ENCODE measurements at regions not wholly inside any gene's neighbourhood (a gene's known extent, or its start where the extent isn't known, plus 50 kb on each side); places are given as distances from the start of the nearest gene placed in this dataset.

- no peaks in the 10 kb centered on the region for H3K9me3 ChIP-seq (ENCODE audit: low read depth, low read length, poor library complexity, severe bottlenecking)
- H3K36me3 ChIP-seq (ENCODE audit: insufficient read depth, low read length, poor library complexity, severe bottlenecking), result no peaks in the 10 kb centered on the region
- no peaks in the 10 kb centered on the region for H3K27me3 ChIP-seq (replicated peaks; ENCODE audit: insufficient read depth, low read depth, low read length, poor library complexity)
- CTCF ChIA-PET, result no interaction called here
- no TSS peak for BruUV-seq (replicated peaks)
- H3K4me3 ChIP-seq (ENCODE audit: low read depth, low read length, poor library complexity, severe bottlenecking), result no peak overlapping the region
- H3K27ac ChIP-seq (ENCODE audit: low read depth, low read length, poor library complexity, severe bottlenecking), result no peak overlapping the region
- intact Hi-C loops (cut with micrococcal nuclease; ENCODE audit: unreplicated experiment), result no loop called here
- TF ChIP-seq EZH2 (IDR thresholded peaks at IDR 0.05; ENCODE audit: borderline replicate concordance, low read depth, low read length, poor library complexity, severe bottlenecking), result no peak
- TF ChIP-seq CTCF (conservative IDR thresholded peaks at IDR 0.05; ENCODE audit: low read depth, low read length), result no peak
- POLR2A ChIA-PET (ENCODE audit: low non-redundant PET), result no interaction called here
- no peak for DNase-seq (ENCODE audit: low spot score)
- peaks cover 3% of the 10 kb centered on the region for H3K4me1 ChIP-seq (ENCODE audit: insufficient read depth, low read length, poor library complexity, severe bottlenecking)
Measured at GRCh38 chr12:92237262-92237661, 91.6 kb upstream of the BTG1 start.

GRCh38 chr12:92235703-92236472, 90.2 kb upstream of the BTG1 start:
- H3K4me1 ChIP-seq (ENCODE audit: insufficient read depth, low read length, poor library complexity, severe bottlenecking), result peaks cover 3% of the 10 kb centered on the region
- DNase-seq (ENCODE audit: low spot score), result no peak
- BruUV-seq (replicated peaks), result no TSS peak
- H3K4me3 ChIP-seq (ENCODE audit: low read depth, low read length, poor library complexity, severe bottlenecking), result no peak overlapping the region
- POLR2A ChIA-PET (ENCODE audit: low non-redundant PET), result no interaction called here
- TF ChIP-seq EZH2 (IDR thresholded peaks at IDR 0.05; ENCODE audit: borderline replicate concordance, low read depth, low read length, poor library complexity, severe bottlenecking), result no peak
- TF ChIP-seq CTCF (conservative IDR thresholded peaks at IDR 0.05; ENCODE audit: low read depth, low read length), result no peak
- no peaks in the 10 kb centered on the region for H3K27me3 ChIP-seq (replicated peaks; ENCODE audit: insufficient read depth, low read depth, low read length, poor library complexity)
- intact Hi-C loops (cut with micrococcal nuclease; ENCODE audit: unreplicated experiment), result no loop called here
- CTCF ChIA-PET, result interaction anchor here (0.7 kb wide), 1 partner anchor 11 kb away, joined by 5 read pairs; no protein-coding TSS in a partner anchor
- H3K36me3 ChIP-seq (ENCODE audit: insufficient read depth, low read length, poor library complexity, severe bottlenecking), result no peaks in the 10 kb centered on the region
- no peaks in the 10 kb centered on the region for H3K9me3 ChIP-seq (ENCODE audit: low read depth, low read length, poor library complexity, severe bottlenecking)
- H3K27ac ChIP-seq (ENCODE audit: low read depth, low read length, poor library complexity, severe bottlenecking), result no peak overlapping the region

- TF ChIP-seq CTCF (conservative IDR thresholded peaks at IDR 0.05; ENCODE audit: low read depth, low read length), result no peak
- no peak for TF ChIP-seq EZH2 (IDR thresholded peaks at IDR 0.05; ENCODE audit: borderline replicate concordance, low read depth, low read length, poor library complexity, severe bottlenecking)
- no TSS peak for BruUV-seq (replicated peaks)
- no peaks in the 10 kb centered on the region for H3K9me3 ChIP-seq (ENCODE audit: low read depth, low read length, poor library complexity, severe bottlenecking)
- no peaks in the 10 kb centered on the region for H3K36me3 ChIP-seq (ENCODE audit: insufficient read depth, low read length, poor library complexity, severe bottlenecking)
- H3K4me3 ChIP-seq (ENCODE audit: low read depth, low read length, poor library complexity, severe bottlenecking), result no peak overlapping the region
- no peak overlapping the region for H3K27ac ChIP-seq (ENCODE audit: low read depth, low read length, poor library complexity, severe bottlenecking)
- DNase-seq (ENCODE audit: low spot score), result no peak
- ChIA-PET CTCF (no interaction called here), POLR2A (ENCODE audit: low non-redundant PET) (no interaction called here)
- H3K4me1 ChIP-seq (ENCODE audit: insufficient read depth, low read length, poor library complexity, severe bottlenecking), result peaks cover 3% of the 10 kb centered on the region
- no peaks in the 10 kb centered on the region for H3K27me3 ChIP-seq (replicated peaks; ENCODE audit: insufficient read depth, low read depth, low read length, poor library complexity)
- intact Hi-C loops (cut with micrococcal nuclease; ENCODE audit: unreplicated experiment), result no loop called here
Measured at GRCh38 chr12:92234533-92234932, 88.9 kb upstream of the BTG1 start.

Data from A673 (cell line).